Cardiac fibroblast (primary cell): ENCODE measurements at regions not wholly inside any gene's neighbourhood (a gene's known extent, or its start where the extent isn't known, plus 50 kb on each side); places are given as distances from the start of the nearest gene placed in this dataset.
"Not testable (repeated sequence)": the region's sequence is repeated elsewhere in the genome, so short reads cannot be mapped to it uniquely, and the experiment has no call there.

ENCODE experiments used
- DNase-seq, 2 donors: peaks; one replicate each; pipeline versions ENCODE4 v3.0.0 to v3.0.0-alpha.2; 2010; ENCODE audit warnings: low read depth in 2 of 2
- H3K4me3 ChIP-seq, 2 donors: replicated peaks in 1 of 2; 1 replicate in 1 of 2; 2 replicates in 1 of 2; pipeline ENCODE4 v1.5.1; 2011; ENCODE audit warnings: low read depth in 2 of 2, low read length in 2 of 2, mild to moderate bottlenecking in 2 of 2, moderate library complexity in 1 of 2
- CTCF ChIP-seq: IDR thresholded peaks from one replicate; pipeline ENCODE4 v1.5.1; 2011; ENCODE audit warnings: low read depth, mild to moderate bottlenecking, low read length, inconsistent platforms

GRCh38 chr6:21871831-21872230 is 278.3 kb downstream of the SOX4 start:
- no peak for DNase-seq
- H3K4me3 ChIP-seq = no peak overlapping the region
- no peak for TF ChIP-seq CTCF

- no peak for TF ChIP-seq CTCF
- no peak overlapping the region for H3K4me3 ChIP-seq
Measured at GRCh38 chr6:21872749-21873148, 279.2 kb downstream of the SOX4 start.

GRCh38 chr6:21873562-21873961 is 280.0 kb downstream of the SOX4 start:
- no peak for TF ChIP-seq CTCF
- peak overlapping the region in 1 of 2 donors; percentile 18 for H3K4me3 ChIP-seq
- peak; percentile 95 to 97 for DNase-seq

More at GRCh38 chr6:21872749-21873148, 279.2 kb downstream of the SOX4 start:
- DNase-seq = no peak

GRCh38 chr6:21874372-21874771 is 280.8 kb downstream of the SOX4 start:
- no peak for TF ChIP-seq CTCF
- no peak overlapping the region for H3K4me3 ChIP-seq
- DNase-seq = no peak

- not testable (repeated sequence) for DNase-seq, H3K4me3 ChIP-seq
Measured at GRCh38 chr6:21877037-21877436, 283.5 kb downstream of the SOX4 start.

GRCh38 chr6:21880249-21880648 is 286.7 kb downstream of the SOX4 start:
- DNase-seq = not testable (repeated sequence)

GRCh38 chr6:21881969-21882465 is 288.5 kb downstream of the SOX4 start:
- H3K4me3 ChIP-seq = no peak overlapping the region
- no peak for TF ChIP-seq CTCF
- DNase-seq = no peak

More at GRCh38 chr6:21880249-21880648, 286.7 kb downstream of the SOX4 start:
- not testable (repeated sequence) for H3K4me3 ChIP-seq

GRCh38 chr6:21883595-21884328 is 290.2 kb downstream of the SOX4 start:
- DNase-seq = no peak
- no peak for TF ChIP-seq CTCF
- H3K4me3 ChIP-seq = no peak overlapping the region
